Cardiac muscle cell (in vitro differentiated cells and primary cell): ENCODE measurements at regions not wholly inside any gene's neighbourhood (a gene's known extent, or its start where the extent isn't known, plus 50 kb on each side); places are given as distances from the start of the nearest gene placed in this dataset.
A peak's percentile ranks its signal among the peaks of the same experiment; 100 is the strongest.

ENCODE experiments used
- DNase-seq, 2 donors: peaks; one replicate each; pipeline versions ENCODE4 v3.0.0 to v3.0.0-alpha.2; 2010 to 2017; ENCODE audit warnings: low read depth in 1 of 2, low spot score in 1 of 2
- H3K27ac ChIP-seq: fragments of 200-600 bp; sonication (generic); 2 replicates; pipeline ENCODE4 v1.5.1; 2016
- H3K27me3 ChIP-seq: fragments of 200-600 bp; sonication (generic); 2 replicates; pipeline ENCODE4 v1.6.0; 2016; ENCODE audit warnings: control low read depth
- H3K36me3 ChIP-seq: fragments of 200-600 bp; sonication (generic); 2 replicates; pipeline ENCODE4 v1.5.1; 2016; ENCODE audit warnings: control low read depth
- H3K4me1 ChIP-seq: fragments of 200-600 bp; sonication (generic); 2 replicates; pipeline ENCODE4 v1.8.1; 2017; ENCODE audit warnings: low read depth, mild to moderate bottlenecking, mixed run types
- H3K4me3 ChIP-seq: fragments of 200-600 bp; sonication (generic); 2 replicates; pipeline ENCODE4 v1.5.1; 2016; ENCODE audit warnings: mild to moderate bottlenecking
- H3K9me3 ChIP-seq: fragments of 200-600 bp; sonication (generic); 2 replicates; pipeline ENCODE4 v1.5.1; 2017; ENCODE audit warnings: low read depth, mild to moderate bottlenecking, control low read depth
- TF ChIP-seq, protein P1 (sequence below): IDR thresholded peaks from 2 replicates; pipeline ENCODE4 v1.5.1; 2012; ENCODE audit warnings: low read depth, mild to moderate bottlenecking, low read length

DNA sequence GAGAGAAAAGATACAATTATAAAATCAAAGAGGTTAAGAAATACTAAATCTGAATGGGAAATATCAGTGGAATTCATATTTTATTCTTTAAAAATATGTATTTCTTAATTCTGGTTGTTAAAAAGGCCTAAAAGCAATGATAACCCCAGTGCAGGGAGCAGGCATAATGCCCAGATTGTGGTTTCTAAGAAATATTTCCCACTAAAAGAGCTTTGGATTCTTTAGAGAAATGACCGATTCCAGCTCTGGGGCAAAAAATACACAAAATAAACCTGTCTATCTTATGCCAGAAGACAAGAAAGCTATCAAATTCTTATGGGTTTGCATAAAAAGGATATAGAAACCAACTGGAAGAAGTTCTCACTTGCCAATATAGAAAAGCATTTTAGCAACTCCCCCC, 71.6 kb downstream of the PDE6H start:
- no peaks in the 10 kb centered on the region for H3K4me1 ChIP-seq
- H3K36me3 ChIP-seq: no peaks in the 10 kb centered on the region
- H3K4me3 ChIP-seq: no peak overlapping the region
- DNase-seq: peak in 1 of 2 donors; percentile 65
- TF ChIP-seq, protein P1, sequence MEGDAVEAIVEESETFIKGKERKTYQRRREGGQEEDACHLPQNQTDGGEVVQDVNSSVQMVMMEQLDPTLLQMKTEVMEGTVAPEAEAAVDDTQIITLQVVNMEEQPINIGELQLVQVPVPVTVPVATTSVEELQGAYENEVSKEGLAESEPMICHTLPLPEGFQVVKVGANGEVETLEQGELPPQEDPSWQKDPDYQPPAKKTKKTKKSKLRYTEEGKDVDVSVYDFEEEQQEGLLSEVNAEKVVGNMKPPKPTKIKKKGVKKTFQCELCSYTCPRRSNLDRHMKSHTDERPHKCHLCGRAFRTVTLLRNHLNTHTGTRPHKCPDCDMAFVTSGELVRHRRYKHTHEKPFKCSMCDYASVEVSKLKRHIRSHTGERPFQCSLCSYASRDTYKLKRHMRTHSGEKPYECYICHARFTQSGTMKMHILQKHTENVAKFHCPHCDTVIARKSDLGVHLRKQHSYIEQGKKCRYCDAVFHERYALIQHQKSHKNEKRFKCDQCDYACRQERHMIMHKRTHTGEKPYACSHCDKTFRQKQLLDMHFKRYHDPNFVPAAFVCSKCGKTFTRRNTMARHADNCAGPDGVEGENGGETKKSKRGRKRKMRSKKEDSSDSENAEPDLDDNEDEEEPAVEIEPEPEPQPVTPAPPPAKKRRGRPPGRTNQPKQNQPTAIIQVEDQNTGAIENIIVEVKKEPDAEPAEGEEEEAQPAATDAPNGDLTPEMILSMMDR: no peak
- H3K27ac ChIP-seq: no peak overlapping the region
- H3K27me3 ChIP-seq: no peaks in the 10 kb centered on the region
- no peaks in the 10 kb centered on the region for H3K9me3 ChIP-seq

DNA sequence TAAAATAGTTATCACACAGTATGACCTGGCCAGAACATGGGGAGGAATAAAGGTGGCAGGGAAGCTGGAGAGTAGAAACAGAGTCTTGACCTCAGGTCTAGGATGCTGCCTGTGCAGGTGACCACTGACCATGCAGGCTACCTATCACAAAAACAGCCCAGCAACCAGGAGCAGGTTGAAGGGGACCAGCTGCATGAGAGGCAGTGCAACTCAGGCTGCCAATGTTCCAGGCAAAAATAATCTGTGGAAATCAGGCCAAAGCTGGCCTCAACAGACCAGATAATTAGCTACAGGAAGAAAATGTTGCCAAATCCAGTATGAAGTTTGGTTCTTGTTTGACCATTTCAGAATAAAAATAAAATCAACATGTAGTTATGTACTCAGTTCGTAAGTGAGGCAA, 72.6 kb downstream of the PDE6H start:
- Histone ChIP-seq H3K4me1 (no peaks in the 10 kb centered on the region), H3K36me3 (no peaks in the 10 kb centered on the region), H3K4me3 (no peak overlapping the region), H3K9me3 (no peaks in the 10 kb centered on the region), H3K27ac (no peak overlapping the region), H3K27me3 (no peaks in the 10 kb centered on the region)
- DNase-seq: peak in 1 of 2 donors; percentile 3
- TF ChIP-seq, protein P1: no peak

DNA sequence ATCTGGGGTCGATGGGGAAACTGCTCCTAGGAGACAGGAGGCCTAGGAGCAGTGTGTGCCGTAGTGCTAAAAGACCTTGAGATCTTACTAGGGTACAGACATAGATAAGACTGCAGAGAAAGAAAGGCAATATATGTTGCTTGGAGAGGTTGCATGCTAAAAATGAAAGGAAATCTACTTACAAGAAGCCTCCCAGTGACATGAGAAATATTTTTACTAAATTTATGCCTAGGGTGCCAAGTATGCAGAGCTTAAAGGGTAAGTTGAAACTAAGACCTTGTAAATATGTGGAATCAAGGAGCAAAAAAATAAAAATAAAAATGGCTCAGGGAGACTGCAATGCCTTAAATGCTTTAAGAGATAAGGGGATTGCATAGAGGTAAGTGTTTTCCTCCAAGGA, 74.8 kb downstream of the PDE6H start:
- H3K4me3 ChIP-seq: no peak overlapping the region
- no peak for DNase-seq
- no peaks in the 10 kb centered on the region for H3K4me1 ChIP-seq
- no peaks in the 10 kb centered on the region for H3K9me3 ChIP-seq
- TF ChIP-seq, protein P1: no peak
- H3K27me3 ChIP-seq: no peaks in the 10 kb centered on the region
- no peak overlapping the region for H3K27ac ChIP-seq
- H3K36me3 ChIP-seq: no peaks in the 10 kb centered on the region

DNA sequence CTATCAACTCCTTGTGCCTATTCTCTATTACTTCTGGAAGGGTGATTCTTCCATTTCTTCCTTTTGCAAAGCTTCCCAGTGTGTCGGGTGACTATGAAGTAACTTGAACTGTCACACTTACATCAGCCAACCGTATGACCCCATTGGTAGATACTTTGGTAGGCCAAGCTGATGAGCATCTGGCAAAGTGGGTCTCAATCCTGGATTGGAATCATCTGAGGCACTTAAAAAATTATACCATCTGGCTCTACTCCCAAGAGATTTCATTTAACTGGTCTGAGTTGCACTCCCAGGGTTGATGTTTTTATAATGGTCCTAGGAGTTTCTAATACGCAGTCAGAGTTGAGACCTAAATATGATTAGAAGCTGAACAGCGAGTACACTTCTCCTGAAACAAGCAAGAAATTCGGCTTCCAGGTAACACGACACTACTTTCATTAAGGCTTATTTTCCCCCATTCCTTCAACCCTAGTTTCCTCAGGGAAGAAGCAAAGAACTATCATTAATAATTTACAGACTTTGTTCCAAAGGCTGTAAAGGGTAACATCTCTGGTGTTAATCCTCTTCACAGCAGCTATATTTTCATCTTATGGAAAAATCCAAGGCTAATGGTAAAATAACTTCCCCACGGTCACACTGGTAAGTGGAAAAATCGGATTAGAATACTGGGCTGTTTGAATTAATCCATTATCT, 76.8 kb downstream of the PDE6H start:
- Histone ChIP-seq H3K27me3 (no peaks in the 10 kb centered on the region), H3K9me3 (no peaks in the 10 kb centered on the region), H3K4me3 (no peak overlapping the region), H3K27ac (no peak overlapping the region), H3K4me1 (no peaks in the 10 kb centered on the region), H3K36me3 (no peaks in the 10 kb centered on the region)
- TF ChIP-seq, protein P1: no peak
- DNase-seq: no peak

DNA sequence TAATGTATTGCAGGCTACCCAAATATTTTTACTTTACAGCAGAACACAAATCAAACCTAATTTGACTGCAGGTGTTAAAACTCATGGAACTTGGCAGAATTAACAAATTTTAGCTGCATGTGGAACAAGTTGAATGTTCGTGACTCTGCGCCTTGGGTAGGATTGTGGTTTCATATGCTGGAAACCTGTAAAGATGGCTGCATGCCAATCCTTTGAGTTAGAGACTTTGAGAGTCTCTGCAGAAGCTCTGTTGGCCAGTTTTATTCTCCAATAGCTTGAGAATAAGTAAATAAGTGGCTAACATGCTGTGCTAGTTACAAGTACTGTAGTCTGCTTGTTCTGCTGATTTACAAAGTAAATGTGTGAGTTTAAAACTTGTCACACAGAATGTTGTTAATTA, 77.8 kb downstream of the PDE6H start:
- DNase-seq: peak in 1 of 2 donors; percentile 48
- Histone ChIP-seq H3K36me3 (no peaks in the 10 kb centered on the region), H3K27ac (no peak overlapping the region), H3K4me3 (no peak overlapping the region), H3K9me3 (no peaks in the 10 kb centered on the region), H3K27me3 (no peaks in the 10 kb centered on the region), H3K4me1 (no peaks in the 10 kb centered on the region)
- TF ChIP-seq, protein P1: no peak
